ENCODE measurements at regions not wholly inside any gene's neighbourhood (a gene's known extent, or its start where the extent isn't known, plus 50 kb on each side); places are given as distances from the start of the nearest gene placed in this dataset.
A peak's percentile ranks its signal among the peaks of the same experiment; 100 is the strongest.

GRCh38 chr4:57710053-57710452, 599.9 kb upstream of the IGFBP7 start:
- DNase-seq (ENCODE audit: low spot score): no peak

DNA sequence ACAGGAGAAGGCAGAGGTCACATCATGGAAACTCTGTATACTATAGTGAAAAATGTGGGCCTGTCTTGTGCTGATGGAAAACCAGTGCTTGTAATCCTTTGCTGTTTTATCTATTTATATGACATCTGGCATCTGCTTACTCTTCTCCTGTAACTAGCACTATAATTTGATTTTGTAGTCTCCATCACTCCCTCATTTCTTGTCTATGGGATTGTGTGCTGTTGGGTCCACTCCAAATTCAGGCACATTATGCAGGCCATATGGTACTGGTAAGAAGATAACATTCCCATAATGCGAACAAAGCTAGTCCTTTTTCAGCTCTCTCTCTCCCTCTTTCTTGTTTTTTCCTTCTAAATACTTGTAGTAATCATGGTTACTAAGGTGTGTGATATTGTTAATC, 581.2 kb upstream of the IGFBP7 start:
- DNase-seq (ENCODE audit: low spot score): peak; percentile 34

- DNase-seq (ENCODE audit: low spot score): peak; percentile 46
Observed at GRCh38 chr4:57689693-57690205, 579.6 kb upstream of the IGFBP7 start.

DNA sequence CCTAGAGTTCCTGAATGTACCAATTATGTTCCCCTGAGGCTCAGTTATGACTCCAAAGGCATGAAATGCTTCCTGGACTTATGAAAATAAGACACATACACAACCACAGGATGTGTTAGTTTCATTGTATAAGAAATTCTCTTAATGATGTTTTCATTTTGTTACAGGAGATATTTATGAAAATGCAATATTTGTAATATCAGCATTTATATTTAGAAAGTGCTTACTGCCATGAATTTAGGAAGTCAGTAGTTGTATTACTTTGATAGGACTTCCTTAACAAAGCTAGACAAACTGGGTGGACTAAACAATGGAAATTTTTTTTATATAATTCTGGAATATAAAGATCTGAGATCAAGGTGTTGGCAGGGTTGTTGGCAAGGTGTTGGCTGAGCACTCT, 572.1 kb upstream of the IGFBP7 start:
- no peak for DNase-seq (ENCODE audit: low spot score)

DNA sequence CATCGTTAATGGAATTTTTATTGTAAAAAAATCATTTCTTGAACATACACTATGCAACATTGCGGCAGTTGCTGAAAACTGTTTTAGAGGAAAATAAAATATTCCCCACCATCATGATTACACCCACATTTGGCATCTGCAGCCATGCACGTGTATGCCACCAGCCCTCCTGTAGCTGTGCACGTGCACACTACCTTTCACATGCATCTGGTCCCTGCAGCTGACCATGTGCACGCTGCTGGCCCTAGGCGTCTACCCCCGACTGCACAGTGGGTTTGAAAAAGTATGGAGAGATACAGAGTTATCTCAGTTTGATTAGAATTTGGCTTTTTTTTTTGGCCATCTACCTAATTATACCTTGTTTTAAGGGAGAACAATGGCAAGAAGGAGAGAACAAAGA, 569.8 kb upstream of the IGFBP7 start:
- DNase-seq (ENCODE audit: low spot score): no peak

GRCh38 chr4:57676394-57676793, 566.2 kb upstream of the IGFBP7 start:
- DNase-seq (ENCODE audit: low spot score): no peak

DNA sequence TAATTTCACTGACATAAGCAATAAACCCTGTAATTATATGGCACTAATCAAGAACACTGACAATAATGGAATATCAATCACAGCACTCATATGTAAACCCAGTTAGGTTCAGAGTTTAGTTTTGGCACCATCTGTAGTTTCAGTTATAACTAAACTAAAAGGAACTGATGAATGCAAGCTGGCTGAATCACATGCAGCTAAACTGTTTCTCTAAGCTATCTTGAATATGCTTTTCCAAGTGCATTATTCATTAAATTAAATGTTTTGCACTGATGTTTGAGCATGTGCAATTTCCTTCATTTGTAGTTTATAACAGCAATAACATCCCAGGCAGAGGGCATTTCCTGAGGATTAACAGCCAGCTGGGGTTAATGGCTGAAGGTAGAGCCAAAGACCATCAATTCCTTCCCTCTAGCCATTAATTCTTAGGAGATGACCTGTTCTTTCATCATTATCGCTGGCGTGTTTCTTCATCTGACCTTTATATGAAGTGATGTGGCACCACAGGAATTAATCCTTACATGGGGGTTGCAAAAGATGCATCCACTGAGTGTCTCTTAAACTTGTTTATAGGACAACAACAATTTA, 562.8 kb upstream of the IGFBP7 start:
- no peak for DNase-seq (ENCODE audit: low spot score)

GRCh38 chr4:57668621-57669020, 558.4 kb upstream of the IGFBP7 start:
- peak; percentile 32 for DNase-seq (ENCODE audit: low spot score)

GRCh38 chr4:57665806-57666205, 555.6 kb upstream of the IGFBP7 start:
- no peak for DNase-seq (ENCODE audit: low spot score)

DNA sequence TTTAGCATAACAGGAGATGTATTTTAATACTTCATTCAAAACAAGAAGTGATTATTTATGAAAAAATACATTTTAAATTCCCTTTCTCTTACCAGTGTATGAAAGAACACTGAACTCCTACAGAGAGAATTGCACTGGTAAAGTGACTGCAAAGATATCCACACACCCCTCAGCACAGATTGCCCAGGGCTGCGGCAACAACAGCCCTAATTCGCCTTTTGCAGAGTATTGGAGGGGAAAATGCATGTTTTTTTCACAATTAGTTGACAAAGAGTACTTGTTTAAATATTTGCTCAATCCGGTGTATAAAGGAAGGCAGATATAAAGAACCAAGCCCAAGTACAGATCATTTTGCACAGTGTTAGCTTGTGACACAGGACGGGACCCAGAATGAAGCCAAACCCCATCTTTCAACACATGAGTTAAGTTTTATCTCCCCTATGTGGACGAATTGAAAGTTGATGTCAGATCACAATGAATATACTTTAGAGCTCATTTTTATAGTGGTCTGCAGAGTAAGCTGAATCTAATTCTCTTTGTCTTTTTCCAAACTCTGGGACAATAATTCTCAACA, 551.4 kb upstream of the IGFBP7 start:
- DNase-seq (ENCODE audit: low spot score): no peak

DNA sequence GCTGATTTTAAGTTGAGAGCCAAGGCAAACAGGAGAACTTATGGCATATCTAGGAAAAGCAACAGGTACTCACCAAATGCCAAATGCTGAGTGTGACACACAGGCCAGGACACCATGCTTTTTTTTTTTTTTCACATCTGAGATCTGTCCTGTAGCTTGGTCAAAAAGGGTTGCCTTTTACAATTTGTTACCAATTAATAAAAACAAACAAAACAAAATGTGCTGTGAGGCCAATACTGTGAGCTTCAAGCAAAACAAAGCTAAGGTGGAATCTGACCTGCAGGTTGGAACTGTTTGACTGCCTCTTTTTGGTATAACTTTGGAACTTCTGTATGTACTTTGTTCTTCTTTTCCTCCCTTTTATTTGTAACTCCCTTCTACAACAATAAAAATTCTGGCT, 548.5 kb upstream of the IGFBP7 start:
- DNase-seq (ENCODE audit: low spot score): no peak

DNA sequence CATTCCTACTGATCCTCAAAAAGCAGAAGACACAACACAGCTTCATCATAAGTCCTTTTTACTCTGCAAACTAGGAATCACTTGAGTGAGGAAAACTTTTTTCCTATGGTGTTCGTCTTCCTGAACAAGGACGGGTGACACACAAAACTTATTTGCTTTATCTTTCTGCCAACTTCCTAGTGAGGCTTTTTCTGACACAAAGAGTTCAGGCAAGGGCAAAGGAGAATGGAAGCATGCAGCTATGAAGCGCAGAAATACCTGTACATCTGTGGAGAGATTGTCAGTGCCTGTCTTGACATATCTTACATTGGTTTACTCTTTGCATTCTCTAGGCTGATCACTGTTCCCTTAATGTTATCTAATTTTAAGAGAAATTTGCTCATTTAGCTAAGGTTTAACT, 548.0 kb upstream of the IGFBP7 start:
- no peak for DNase-seq (ENCODE audit: low spot score)

DNA sequence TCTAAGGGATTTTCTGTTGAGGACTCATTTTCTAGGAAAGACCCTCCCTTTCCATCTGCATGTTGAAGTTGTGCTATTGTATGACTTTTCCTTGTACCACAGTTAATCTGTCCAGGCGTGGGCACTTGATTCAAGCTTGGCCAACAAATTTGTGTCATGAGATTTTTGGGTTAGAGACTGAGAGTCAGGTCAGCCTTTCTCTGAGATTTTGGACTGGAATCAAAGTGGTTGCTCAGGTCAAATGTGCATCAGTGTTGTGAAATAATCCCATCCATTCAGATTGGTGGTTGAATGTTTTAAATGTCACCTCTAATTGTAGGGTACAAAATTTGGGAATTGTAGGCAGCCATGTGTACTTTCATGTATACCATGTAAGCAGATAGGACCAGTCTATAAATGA, 545.2 kb upstream of the IGFBP7 start:
- no peak for DNase-seq (ENCODE audit: low spot score)

- no peak for DNase-seq (ENCODE audit: low spot score)
Observed at GRCh38 chr4:57652779-57653178, 542.6 kb upstream of the IGFBP7 start.

DNA sequence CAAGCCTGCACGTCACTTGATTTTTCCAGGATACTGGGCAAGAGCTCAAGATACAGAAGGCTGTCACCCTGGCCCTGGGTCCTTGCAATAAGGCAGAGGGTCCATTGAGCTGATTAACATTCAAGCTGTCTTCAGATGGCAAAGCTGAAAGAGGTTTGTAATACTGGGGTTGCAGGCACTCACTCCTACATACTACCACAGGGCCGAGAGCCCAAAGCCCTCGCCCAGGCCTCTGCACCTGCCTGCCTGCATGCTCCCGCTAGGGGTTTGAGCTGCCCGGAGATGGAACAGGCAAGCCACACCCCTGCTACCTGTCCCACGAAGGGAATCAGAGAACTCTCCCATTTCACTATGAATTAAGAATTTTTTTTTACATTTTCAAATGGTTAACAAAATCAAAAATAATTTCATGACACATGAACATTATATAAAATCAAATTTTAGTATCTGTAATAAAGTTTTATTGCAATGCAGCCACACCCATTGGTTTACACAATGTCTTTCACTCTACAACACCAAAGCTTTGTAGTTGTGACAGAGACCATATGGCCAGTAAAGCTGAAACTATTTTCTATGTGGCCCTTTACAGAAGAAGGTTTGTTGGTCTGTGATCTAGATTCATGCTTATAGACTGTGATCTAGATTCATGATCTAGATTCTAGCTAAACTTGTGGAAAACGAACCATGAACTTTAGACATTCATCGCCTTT, 530.4 kb upstream of the IGFBP7 start:
- DNase-seq (ENCODE audit: low spot score): no peak

GRCh38 chr4:57639561-57640382, 529.6 kb upstream of the IGFBP7 start:
- DNase-seq (ENCODE audit: low spot score): no peak

GRCh38 chr4:57635910-57636309, 525.7 kb upstream of the IGFBP7 start:
- no peak for DNase-seq (ENCODE audit: low spot score)

GRCh38 chr4:57633212-57633859, 523.2 kb upstream of the IGFBP7 start:
- DNase-seq (ENCODE audit: low spot score): peak; percentile 19

GRCh38 chr4:57632564-57632963, 522.4 kb upstream of the IGFBP7 start:
- no peak for DNase-seq (ENCODE audit: low spot score)

GRCh38 chr4:57631147-57631546, 521.0 kb upstream of the IGFBP7 start:
- DNase-seq (ENCODE audit: low spot score): no peak

- no peak for DNase-seq (ENCODE audit: low spot score)
Observed at GRCh38 chr4:57628004-57628403, 517.8 kb upstream of the IGFBP7 start.
